ENCODE measurements at regions not wholly inside any gene's neighbourhood (a gene's known extent, or its start where the extent isn't known, plus 50 kb on each side); places are given as distances from the start of the nearest gene placed in this dataset.

DNA sequence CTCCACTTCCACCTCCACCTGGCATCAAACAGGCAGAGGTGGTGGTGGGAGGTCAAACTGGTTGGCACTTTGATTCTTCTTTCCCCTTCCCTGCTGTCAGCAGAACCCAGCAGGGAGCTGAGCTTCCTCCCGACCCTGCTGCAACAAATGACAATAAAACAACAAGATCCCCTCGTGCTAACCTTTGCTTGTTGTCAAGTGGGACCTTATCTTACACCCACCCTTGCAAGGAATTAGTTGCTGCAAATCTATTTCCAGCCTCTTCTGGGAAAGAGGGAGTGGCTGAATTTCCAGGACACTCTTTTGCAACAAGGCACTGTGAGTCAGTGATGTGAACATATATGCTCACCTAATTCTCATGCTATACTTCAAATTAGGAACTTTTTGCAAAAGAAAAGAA, 655.1 kb downstream of the DSC3 start:
- TF ChIP-seq, protein P1, sequence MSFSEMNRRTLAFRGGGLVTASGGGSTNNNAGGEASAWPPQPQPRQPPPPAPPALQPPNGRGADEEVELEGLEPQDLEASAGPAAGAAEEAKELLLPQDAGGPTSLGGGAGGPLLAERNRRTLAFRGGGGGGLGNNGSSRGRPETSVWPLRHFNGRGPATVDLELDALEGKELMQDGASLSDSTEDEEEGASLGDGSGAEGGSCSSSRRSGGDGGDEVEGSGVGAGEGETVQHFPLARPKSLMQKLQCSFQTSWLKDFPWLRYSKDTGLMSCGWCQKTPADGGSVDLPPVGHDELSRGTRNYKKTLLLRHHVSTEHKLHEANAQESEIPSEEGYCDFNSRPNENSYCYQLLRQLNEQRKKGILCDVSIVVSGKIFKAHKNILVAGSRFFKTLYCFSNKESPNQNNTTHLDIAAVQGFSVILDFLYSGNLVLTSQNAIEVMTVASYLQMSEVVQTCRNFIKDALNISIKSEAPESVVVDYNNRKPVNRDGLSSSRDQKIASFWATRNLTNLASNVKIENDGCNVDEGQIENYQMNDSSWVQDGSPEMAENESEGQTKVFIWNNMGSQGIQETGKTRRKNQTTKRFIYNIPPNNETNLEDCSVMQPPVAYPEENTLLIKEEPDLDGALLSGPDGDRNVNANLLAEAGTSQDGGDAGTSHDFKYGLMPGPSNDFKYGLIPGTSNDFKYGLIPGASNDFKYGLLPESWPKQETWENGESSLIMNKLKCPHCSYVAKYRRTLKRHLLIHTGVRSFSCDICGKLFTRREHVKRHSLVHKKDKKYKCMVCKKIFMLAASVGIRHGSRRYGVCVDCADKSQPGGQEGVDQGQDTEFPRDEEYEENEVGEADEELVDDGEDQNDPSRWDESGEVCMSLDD (tag by site-specific recombination; IDR thresholded peaks at IDR 0.05): no peak
- TF ChIP-seq, protein P2, sequence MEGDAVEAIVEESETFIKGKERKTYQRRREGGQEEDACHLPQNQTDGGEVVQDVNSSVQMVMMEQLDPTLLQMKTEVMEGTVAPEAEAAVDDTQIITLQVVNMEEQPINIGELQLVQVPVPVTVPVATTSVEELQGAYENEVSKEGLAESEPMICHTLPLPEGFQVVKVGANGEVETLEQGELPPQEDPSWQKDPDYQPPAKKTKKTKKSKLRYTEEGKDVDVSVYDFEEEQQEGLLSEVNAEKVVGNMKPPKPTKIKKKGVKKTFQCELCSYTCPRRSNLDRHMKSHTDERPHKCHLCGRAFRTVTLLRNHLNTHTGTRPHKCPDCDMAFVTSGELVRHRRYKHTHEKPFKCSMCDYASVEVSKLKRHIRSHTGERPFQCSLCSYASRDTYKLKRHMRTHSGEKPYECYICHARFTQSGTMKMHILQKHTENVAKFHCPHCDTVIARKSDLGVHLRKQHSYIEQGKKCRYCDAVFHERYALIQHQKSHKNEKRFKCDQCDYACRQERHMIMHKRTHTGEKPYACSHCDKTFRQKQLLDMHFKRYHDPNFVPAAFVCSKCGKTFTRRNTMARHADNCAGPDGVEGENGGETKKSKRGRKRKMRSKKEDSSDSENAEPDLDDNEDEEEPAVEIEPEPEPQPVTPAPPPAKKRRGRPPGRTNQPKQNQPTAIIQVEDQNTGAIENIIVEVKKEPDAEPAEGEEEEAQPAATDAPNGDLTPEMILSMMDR (tag by site-specific recombination; IDR thresholded peaks at IDR 0.05): no peak
- TF ChIP-seq ZNF10 (tag by site-specific recombination; IDR thresholded peaks at IDR 0.05): no peak
- TF ChIP-seq, protein P3, sequence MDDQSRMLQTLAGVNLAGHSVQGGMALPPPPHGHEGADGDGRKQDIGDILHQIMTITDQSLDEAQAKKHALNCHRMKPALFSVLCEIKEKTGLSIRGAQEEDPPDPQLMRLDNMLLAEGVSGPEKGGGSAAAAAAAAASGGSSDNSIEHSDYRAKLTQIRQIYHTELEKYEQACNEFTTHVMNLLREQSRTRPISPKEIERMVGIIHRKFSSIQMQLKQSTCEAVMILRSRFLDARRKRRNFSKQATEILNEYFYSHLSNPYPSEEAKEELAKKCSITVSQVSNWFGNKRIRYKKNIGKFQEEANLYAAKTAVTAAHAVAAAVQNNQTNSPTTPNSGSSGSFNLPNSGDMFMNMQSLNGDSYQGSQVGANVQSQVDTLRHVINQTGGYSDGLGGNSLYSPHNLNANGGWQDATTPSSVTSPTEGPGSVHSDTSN (CRISPR knock-in tag; IDR thresholded peaks at IDR 0.05): no peak
- no peak for TF ChIP-seq ZNF114 (tag by site-specific recombination; IDR thresholded peaks at IDR 0.05)
- TF ChIP-seq ZNF670 (tag by site-specific recombination; IDR thresholded peaks at IDR 0.05; ENCODE audit: low read depth): no peak
- no peak for TF ChIP-seq TCF7L2 (IDR thresholded peaks at IDR 0.05; ENCODE audit: borderline replicate concordance, low read depth, low read length)
- TF ChIP-seq ZNF776 (tag by site-specific recombination; IDR thresholded peaks at IDR 0.05; ENCODE audit: borderline replicate concordance): no peak
- TF ChIP-seq KLF1 (tag by site-specific recombination; IDR thresholded peaks at IDR 0.05): no peak
- TF ChIP-seq, protein P4, sequence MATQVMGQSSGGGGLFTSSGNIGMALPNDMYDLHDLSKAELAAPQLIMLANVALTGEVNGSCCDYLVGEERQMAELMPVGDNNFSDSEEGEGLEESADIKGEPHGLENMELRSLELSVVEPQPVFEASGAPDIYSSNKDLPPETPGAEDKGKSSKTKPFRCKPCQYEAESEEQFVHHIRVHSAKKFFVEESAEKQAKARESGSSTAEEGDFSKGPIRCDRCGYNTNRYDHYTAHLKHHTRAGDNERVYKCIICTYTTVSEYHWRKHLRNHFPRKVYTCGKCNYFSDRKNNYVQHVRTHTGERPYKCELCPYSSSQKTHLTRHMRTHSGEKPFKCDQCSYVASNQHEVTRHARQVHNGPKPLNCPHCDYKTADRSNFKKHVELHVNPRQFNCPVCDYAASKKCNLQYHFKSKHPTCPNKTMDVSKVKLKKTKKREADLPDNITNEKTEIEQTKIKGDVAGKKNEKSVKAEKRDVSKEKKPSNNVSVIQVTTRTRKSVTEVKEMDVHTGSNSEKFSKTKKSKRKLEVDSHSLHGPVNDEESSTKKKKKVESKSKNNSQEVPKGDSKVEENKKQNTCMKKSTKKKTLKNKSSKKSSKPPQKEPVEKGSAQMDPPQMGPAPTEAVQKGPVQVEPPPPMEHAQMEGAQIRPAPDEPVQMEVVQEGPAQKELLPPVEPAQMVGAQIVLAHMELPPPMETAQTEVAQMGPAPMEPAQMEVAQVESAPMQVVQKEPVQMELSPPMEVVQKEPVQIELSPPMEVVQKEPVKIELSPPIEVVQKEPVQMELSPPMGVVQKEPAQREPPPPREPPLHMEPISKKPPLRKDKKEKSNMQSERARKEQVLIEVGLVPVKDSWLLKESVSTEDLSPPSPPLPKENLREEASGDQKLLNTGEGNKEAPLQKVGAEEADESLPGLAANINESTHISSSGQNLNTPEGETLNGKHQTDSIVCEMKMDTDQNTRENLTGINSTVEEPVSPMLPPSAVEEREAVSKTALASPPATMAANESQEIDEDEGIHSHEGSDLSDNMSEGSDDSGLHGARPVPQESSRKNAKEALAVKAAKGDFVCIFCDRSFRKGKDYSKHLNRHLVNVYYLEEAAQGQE (tag by site-specific recombination; IDR thresholded peaks at IDR 0.05): no peak
